BJ (cell line): ENCODE measurements at regions not wholly inside any gene's neighbourhood (a gene's known extent, or its start where the extent isn't known, plus 50 kb on each side); places are given as distances from the start of the nearest gene placed in this dataset.

ENCODE experiments used
- CTCF ChIA-PET: fragments of 350-600 bp; formaldehyde crosslinking; extraction: SDS; loops from one replicate; lab custom pipeline; 2021; ENCODE audit warnings: antibody characterized with exemption, inconsistent platforms; lab: Yijun Ruan, JAX
- POLR2A ChIA-PET: fragments of 300-600 bp; sonication (Branson Sonifier 250); formaldehyde crosslinking; extraction: SDS; loops from one replicate; lab custom pipeline; 2021; ENCODE audit warnings: antibody characterized with exemption; lab: Charles Lee
- DNase-seq: peaks from one replicate; pipeline ENCODE4 v3.0.0-alpha.2; 2011; ENCODE audit warnings: low read depth
- H3K27me3 ChIP-seq: 2 replicates; pipeline ENCODE4 v1.6.0; 2011; ENCODE audit warnings: low read length; ENCODE audit not compliant: control insufficient read depth, insufficient read depth
- H3K36me3 ChIP-seq: 2 replicates; pipeline ENCODE4 v1.5.1; 2011; ENCODE audit warnings: low read length; ENCODE audit not compliant: control insufficient read depth, insufficient read depth
- H3K4me3 ChIP-seq: 2 replicates; pipeline ENCODE4 v1.5.1; 2011; ENCODE audit warnings: low read depth, mild to moderate bottlenecking, control low read depth, low read length
- TF ChIP-seq, protein P1 (sequence below): IDR thresholded peaks from 2 replicates; pipeline ENCODE4 v1.5.1; 2011; ENCODE audit warnings: low read depth, mild to moderate bottlenecking, control low read depth, inconsistent platforms, low read length, moderate library complexity; ENCODE audit not compliant: insufficient read depth

DNA sequence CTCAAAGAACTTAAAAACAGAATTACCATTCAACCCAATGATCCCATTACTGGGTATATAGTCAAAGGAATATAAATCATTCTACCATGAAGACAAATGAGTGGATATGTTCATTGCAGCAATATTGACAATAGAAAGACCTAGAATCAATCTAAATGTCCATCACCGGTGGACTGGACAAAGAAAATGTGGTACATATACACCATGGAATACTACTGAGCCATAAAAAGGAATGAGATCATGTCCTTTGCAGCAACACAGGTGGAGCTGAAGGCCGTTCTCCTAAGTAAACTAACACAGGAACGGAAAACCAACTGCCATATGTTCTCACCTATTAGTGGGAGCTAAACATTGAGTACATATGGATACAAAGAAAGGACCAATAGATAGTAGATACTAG lies 576.7 kb upstream of the CITED2 start:
- TF ChIP-seq, protein P1, sequence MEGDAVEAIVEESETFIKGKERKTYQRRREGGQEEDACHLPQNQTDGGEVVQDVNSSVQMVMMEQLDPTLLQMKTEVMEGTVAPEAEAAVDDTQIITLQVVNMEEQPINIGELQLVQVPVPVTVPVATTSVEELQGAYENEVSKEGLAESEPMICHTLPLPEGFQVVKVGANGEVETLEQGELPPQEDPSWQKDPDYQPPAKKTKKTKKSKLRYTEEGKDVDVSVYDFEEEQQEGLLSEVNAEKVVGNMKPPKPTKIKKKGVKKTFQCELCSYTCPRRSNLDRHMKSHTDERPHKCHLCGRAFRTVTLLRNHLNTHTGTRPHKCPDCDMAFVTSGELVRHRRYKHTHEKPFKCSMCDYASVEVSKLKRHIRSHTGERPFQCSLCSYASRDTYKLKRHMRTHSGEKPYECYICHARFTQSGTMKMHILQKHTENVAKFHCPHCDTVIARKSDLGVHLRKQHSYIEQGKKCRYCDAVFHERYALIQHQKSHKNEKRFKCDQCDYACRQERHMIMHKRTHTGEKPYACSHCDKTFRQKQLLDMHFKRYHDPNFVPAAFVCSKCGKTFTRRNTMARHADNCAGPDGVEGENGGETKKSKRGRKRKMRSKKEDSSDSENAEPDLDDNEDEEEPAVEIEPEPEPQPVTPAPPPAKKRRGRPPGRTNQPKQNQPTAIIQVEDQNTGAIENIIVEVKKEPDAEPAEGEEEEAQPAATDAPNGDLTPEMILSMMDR = no peak
- CTCF ChIA-PET = interaction anchor here (0.6 kb wide), 1 partner anchor 239 kb away, joined by 3 read pairs; no protein-coding TSS in a partner anchor
- POLR2A ChIA-PET = no interaction called here
- H3K36me3 ChIP-seq = no peaks in the 10 kb centered on the region
- DNase-seq = no peak
- H3K4me3 ChIP-seq = no peak overlapping the region
- H3K27me3 ChIP-seq = no peaks in the 10 kb centered on the region

DNA sequence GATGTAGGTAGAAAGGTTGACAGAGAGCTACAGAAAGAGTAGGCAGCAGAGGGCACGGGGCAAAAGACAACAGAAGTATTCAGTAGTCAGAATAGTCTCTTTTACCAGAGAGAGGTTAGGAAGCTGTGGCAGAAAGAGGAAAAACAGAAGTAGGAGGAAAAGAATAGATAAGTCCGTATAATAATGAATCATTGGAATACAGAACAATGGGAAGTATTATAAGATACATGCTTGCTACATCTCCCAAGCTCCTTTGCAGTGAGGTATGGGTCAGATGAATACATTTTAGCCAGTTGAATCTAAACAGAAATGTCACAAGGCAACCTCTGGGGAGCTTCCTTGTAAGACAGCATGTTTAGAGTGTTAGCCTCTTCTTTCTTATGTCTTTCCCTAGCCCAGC lies 570.5 kb upstream of the CITED2 start:
- CTCF ChIA-PET = interaction anchor here (1.1 to 1.2 kb wide), 2 partner anchors 10 to 63 kb away, joined by 3 to 4 read pairs; no protein-coding TSS in a partner anchor
- no peak for DNase-seq
- TF ChIP-seq, protein P1 = no peak
- Histone ChIP-seq H3K4me3 (no peak overlapping the region), H3K36me3 (no peaks in the 10 kb centered on the region), H3K27me3 (no peaks in the 10 kb centered on the region)
- POLR2A ChIA-PET = interaction anchor here (1.0 kb wide), 1 partner anchor 26 kb away, joined by 5 read pairs; no protein-coding TSS in a partner anchor

DNA sequence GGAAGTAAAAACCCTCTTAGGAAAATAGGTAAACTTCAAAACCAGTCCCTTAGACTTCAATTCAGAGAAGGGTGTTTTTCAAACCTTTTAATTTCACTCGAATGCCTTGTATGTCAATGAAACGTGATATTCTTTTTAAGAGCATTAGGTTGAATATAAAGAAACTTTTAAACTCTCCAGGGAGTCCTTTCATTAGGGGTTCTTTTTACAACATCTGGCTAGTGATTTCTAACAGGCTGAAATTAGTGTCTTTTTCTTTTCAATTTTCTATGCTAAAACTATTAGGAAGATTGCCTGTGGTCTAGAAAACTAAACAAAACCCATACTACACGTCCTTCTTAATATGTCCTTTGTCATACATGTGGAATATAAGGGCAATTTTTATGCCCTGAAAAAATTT lies 569.7 kb upstream of the CITED2 start:
- Histone ChIP-seq H3K36me3 (no peaks in the 10 kb centered on the region), H3K4me3 (no peak overlapping the region), H3K27me3 (no peaks in the 10 kb centered on the region)
- DNase-seq = no peak
- POLR2A ChIA-PET = interaction anchor here (1.0 kb wide), 1 partner anchor 27 kb away, joined by 5 read pairs; no protein-coding TSS in a partner anchor
- CTCF ChIA-PET = interaction anchor here (1.1 to 1.2 kb wide), 2 partner anchors 9 to 63 kb away, joined by 3 to 4 read pairs; no protein-coding TSS in a partner anchor
- TF ChIP-seq, protein P1 = no peak

DNA sequence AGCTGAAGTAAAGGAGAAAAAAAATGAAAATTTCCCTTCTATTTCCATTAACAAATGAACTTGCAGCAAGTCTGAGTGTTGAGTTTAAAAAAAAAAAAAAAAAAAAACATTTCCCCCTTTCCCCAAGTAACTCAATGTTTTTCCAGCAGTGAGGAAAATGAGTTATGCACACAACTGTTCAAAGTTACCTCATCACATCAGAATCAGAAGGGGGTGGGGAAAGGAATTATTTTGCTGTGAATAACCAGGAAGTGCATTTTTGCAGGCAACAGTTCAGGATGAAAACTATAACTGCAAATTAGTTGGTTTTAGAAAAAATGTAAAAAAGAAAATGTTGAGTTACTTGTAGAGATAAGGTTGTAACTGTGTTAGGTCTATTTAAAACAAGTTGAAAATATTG lies 568.9 kb upstream of the CITED2 start:
- TF ChIP-seq, protein P1 = no peak
- ChIA-PET CTCF (no interaction called here), POLR2A (interaction anchor here (0.7 kb wide), 2 partner anchors 17 to 135 kb away, joined by 13 to 18 read pairs; no protein-coding TSS in a partner anchor)
- DNase-seq = peak; percentile 91
- no peaks in the 10 kb centered on the region for H3K27me3 ChIP-seq
- H3K36me3 ChIP-seq = no peaks in the 10 kb centered on the region
- H3K4me3 ChIP-seq = no peak overlapping the region

DNA sequence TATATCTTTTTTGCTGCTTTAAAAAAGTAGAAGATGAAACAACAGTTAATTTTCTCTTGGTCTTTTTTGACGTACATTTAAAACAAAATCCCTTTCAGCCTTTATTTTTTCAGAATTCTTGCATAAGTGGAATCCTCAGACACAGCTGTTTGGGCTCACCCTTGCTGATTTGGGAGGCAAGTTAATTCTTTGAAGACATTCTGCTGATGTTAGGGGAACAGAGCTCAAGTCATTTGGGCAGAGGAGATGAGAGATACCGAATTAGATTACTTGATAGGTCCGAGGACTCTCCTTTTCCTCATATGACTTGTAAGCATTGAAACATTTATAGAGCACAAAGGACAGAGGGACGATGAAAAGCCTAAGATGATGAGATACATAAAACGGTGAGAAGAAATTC lies 567.9 kb upstream of the CITED2 start:
- Histone ChIP-seq H3K27me3 (no peaks in the 10 kb centered on the region), H3K4me3 (no peak overlapping the region), H3K36me3 (no peaks in the 10 kb centered on the region)
- POLR2A ChIA-PET = interaction anchor here (0.5 to 0.7 kb wide), 3 partner anchors 16 to 60 kb away, joined by 3 read pairs; no protein-coding TSS in a partner anchor
- DNase-seq = no peak
- TF ChIP-seq, protein P1 = no peak
- CTCF ChIA-PET = no interaction called here
